Neural cell (in vitro differentiated cells): ENCODE measurements at regions not wholly inside any gene's neighbourhood (a gene's known extent, or its start where the extent isn't known, plus 50 kb on each side); places are given as distances from the start of the nearest gene placed in this dataset.

Source experiments
- EP300 ChIP-seq: fragments of 450-650 bp; conservative IDR thresholded peaks from 2 replicates; pipeline ENCODE4 v1.6.1; 2014; ENCODE audit warnings: antibody characterized with exemption, mild to moderate bottlenecking, moderate library complexity; ENCODE audit not compliant: poor library complexity, severe bottlenecking
- EZH2 ChIP-seq: fragments of 200-600, 300-800 bp; shearing (Covaris generic), sonication (generic); IDR thresholded peaks from 2 replicates; pipeline ENCODE4 v1.6.1; 2014; ENCODE audit warnings: antibody characterized with exemption, low read length, borderline replicate concordance, mild to moderate bottlenecking; ENCODE audit not compliant: insufficient read depth, poor library complexity, severe bottlenecking
- MXI1 ChIP-seq: fragments of 450-650 bp; conservative IDR thresholded peaks from 2 replicates; pipeline ENCODE4 v1.6.1; 2014; ENCODE audit warnings: antibody characterized with exemption, mild to moderate bottlenecking; ENCODE audit not compliant: poor library complexity, severe bottlenecking
- SMC3 ChIP-seq: fragments of 450-650 bp; conservative IDR thresholded peaks from 2 replicates; pipeline ENCODE4 v1.6.1; 2014; ENCODE audit warnings: antibody characterized with exemption, mild to moderate bottlenecking, moderate library complexity; ENCODE audit not compliant: poor library complexity
- TAF1 ChIP-seq: IDR thresholded peaks from 2 replicates; pipeline ENCODE4 v1.6.1; 2012; ENCODE audit warnings: low read depth
- TF ChIP-seq, protein P1 (sequence below): fragments of 450-650 bp; IDR thresholded peaks from 2 replicates; pipeline ENCODE4 v1.5.1; 2014; ENCODE audit warnings: antibody characterized with exemption, mild to moderate bottlenecking, moderate library complexity; ENCODE audit not compliant: poor library complexity, severe bottlenecking

DNA sequence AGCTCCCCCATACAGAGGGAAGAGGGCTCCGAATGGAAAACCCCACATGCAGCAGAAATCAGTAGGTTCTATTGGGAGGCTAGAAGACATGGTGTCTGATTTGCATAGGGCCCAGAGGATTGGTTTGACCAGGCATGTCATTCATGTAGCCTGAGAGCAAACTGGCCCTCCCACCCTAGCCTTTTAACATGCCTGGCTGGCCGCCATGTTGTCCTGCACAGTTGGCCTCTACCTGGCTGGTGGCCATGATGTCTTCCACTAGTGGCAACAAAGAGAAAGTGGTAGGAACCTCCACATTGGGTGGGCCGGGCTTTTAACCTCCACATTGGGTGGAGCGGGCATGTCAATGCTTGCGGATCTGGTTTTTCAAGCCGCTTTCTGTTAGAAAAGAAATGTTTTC, 312.1 kb downstream of the TAFA4 start:
- TF ChIP-seq, protein P1, sequence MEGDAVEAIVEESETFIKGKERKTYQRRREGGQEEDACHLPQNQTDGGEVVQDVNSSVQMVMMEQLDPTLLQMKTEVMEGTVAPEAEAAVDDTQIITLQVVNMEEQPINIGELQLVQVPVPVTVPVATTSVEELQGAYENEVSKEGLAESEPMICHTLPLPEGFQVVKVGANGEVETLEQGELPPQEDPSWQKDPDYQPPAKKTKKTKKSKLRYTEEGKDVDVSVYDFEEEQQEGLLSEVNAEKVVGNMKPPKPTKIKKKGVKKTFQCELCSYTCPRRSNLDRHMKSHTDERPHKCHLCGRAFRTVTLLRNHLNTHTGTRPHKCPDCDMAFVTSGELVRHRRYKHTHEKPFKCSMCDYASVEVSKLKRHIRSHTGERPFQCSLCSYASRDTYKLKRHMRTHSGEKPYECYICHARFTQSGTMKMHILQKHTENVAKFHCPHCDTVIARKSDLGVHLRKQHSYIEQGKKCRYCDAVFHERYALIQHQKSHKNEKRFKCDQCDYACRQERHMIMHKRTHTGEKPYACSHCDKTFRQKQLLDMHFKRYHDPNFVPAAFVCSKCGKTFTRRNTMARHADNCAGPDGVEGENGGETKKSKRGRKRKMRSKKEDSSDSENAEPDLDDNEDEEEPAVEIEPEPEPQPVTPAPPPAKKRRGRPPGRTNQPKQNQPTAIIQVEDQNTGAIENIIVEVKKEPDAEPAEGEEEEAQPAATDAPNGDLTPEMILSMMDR = no peak
- TF ChIP-seq TAF1 (no peak), EZH2 (no peak), SMC3 (no peak), EP300 (no peak), MXI1 (no peak)
